Dedifferentiated amniotic fluid mesenchymal stem cell (primary cell): ENCODE measurements at regions not wholly inside any gene's neighbourhood (a gene's known extent, or its start where the extent isn't known, plus 50 kb on each side); places are given as distances from the start of the nearest gene placed in this dataset.

Source experiments
- DNase-seq: peaks from one replicate; pipeline ENCODE4 v3.0.0-alpha.2; 2016; ENCODE audit errors: extremely low spot score

DNA sequence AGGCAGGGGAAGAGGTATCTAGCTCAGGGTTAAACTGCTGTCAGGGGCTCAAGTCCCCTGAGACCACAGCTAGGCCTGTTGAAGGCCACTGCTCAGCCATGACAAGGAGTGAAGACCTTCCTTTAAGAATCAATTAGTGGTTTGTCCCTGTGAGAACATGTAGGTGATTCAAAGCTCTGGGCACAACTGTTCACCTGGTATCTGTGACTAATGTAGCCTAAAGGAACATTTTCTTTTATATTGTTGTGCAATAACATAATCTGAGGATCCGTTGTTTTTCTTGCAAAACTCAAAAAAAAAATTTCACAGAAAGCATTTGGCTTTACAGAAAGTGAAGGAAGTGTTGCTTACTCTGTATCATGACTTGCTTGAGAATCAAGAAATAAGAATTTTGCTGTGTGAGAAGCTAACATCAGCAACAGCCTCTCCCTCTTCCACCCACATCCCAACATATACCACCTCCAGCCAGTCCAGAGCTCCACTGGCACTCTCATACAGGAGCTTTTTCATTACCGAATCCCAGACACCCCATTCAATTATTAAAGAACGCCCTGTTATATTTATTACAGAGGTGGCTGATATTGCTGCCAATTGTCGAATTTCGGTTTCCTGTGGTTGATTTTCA is 807.0 kb downstream of the TLE4 start:
- DNase-seq, result no peak

DNA sequence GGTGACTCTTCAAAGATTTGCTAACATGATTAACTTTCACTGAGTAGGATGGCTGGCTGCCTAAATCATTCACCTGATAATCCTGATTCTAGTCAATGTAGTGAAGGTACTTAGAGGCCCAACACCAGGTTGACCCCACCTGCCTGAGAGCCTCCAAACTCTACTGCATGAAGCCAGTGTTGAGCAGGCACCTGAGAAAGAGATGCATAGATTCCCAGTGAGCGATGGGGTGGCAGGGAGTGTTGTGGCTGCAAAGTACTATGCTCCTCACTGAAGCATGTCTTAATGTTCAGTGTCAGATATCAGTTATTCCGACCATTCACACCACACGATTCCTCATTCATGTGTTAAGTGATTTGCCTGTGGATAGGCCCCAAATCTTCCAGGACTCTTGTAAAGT is 804.4 kb downstream of the TLE4 start:
- DNase-seq, result no peak

DNA sequence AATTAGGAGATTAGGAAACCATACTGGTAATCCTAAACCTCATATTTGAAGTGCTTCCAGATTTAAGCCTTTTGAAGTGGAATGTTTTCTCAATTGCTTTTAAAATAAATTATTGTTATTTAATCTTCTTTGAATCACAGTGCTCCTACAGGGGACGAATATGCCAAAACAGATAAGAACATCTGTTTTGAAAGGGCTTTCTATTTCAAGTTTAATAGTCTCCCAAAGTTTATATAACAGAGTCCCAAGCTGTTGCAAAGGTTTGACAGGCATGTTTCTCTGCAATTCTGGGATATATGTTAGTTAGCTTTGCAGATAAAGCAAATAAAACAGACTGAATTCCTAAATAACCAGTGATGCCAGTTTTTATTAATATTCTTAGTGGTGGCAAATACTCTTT is 803.7 kb downstream of the TLE4 start:
- DNase-seq, result no peak

DNA sequence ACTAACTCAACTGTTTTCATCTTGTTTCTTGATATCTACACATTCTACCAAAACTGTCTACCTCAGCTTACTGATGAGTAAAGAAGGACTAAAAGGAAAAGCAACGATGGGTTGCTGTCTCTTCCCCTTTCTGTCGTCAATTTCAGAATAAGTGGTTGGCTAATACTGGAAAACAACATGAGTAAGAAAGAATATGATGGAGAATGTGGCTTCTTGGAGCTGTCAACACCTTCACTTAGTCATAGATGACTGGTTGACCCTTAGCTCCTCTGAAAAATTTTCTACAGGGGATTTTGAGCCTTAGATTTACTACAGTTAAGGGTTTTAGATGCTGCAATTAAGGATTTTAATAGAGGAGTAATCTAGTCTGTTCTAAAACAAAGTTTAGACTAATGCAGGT is 797.9 kb downstream of the TLE4 start:
- no peak for DNase-seq

DNA sequence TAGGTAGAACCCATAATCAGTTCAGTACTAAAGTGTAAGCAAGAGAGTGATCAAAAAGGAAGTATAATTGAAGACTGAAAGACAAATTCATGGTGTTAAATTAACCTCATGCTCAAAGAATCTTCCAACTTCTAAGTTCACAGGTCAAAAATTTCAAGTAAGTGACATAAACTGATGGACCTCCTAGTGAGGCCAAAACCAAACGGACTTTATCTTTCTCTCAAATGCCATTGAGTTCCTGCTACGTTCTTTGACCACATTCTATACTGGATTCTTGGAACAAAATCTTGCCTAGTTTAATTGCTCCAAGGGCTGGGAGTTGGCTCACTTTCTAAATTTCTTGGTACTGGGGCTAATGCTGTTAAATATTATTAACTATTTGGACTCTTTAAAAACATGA is 794.9 kb downstream of the TLE4 start:
- DNase-seq, result no peak

DNA sequence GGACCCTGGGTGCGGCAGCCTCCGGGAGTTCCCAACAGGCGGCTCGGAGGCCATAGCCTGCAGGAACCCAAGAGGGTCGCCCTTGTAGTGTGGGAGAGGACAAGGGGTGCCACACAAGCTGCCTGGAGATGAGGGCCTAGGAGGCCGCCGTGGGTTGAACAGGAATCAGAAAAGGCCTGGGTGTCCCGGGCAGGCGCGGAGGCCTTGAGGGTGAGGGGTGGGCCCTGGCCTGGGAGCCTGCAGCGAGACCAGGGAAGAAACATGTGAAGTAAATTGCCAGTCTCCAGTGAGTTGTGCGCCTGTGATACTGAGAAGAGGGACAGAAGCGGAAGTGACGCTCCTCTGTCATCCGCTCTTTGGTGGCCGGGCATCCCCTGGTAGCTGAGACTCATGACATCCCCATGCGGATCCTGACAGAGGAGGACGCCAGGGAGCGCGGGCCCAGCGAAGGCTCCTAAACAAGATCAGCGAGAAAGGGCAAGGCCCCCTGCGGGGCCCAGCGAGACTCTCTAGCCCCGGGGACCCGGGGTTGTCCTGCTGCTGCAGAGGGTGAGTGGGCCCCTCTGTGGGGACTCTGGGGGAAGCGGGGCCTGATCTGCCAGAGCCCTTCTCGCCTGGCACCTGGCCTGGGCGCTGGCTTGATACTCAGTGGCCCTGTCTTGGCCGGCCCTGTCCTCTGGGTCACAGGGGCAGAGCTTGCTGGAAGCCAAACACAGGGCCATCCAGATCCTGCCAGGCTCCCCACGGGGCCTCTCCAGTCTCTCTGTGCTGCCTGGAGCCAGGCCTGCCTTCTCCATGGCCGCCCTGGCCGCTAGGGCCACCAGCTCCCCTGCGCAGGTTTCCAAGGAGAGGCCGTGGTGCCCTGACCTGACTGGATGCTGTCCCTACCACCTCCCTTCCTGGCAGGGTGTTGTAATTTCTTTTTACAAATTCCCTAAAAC is 788.4 kb downstream of the TLE4 start:
- no peak for DNase-seq

DNA sequence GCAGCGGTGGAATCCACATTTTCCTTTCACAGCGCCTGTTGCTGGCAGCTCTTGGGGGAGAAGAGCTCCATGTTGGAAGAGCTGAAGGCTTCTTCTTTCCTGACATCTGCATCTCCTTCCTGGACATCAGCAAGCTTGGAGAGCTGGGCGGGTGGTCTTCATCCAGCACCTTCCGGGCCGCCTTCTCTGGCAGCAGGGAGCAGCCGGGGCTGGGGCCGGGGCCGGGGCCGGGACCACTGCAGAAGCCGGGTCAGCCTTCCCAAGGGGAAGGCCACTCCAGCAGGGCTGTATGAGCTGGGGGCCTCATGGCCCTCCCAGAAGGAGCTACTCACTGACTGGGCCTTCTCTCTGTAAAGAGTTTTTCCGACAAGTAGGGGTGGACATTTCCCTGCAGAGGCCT is 787.5 kb downstream of the TLE4 start:
- no peak for DNase-seq

DNA sequence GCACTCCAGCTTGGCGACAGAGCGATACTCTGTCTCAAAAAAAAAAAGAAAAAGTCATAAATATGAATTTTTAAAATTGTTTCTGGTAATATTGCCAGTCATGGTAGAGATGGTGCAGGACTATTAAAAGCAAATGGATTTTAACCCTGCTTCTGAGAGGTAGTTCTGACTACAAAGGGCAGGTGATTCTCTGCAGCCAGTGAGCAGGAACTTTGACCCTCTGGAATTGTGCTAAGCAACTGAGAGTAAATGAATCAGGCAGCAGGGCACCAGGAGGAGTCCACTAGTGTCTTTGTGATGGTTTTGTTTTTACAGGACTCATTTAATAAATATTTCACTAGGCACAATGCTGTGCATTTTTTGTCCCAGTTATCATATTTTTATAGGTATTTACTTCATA is 781.2 kb downstream of the TLE4 start:
- DNase-seq, result no peak

DNA sequence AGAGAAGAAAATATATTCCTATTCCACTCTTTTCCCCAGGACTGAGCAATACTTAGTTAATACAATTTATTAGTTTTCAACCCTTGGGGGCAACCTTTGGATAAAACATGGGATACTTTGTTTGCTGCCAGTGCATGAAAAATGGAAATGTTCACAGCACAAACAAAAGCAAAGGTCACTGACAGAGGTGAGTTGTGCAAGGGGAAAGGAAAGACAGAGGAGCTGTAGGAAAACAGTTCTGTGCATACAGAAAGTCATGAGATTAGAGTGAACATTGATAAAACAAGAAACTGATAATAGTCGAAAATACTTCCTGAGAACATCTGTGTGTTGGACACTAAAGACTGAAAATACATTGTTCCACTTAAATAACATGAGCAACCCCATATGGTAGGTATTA is 779.8 kb downstream of the TLE4 start:
- DNase-seq, result no peak

DNA sequence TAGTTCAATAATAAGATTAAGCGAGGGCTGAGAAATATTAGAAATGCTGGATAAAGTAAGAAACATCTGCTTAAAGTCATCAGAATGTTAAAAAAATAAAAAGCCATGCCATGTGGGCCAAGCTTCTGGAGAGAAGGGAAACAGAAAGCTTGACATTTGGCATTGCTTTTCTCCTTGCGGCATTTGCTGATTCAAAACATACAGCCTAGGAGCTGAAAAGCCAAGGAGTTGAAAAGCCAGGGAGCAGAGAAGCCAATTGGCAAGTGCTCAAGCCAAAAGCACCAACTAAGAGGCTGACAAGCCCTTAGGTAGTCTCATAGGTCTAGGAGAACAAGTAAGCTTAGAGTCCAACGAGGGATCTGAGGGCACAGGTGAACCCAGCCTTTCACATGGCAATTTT is 754.3 kb downstream of the TLE4 start:
- DNase-seq, result no peak

DNA sequence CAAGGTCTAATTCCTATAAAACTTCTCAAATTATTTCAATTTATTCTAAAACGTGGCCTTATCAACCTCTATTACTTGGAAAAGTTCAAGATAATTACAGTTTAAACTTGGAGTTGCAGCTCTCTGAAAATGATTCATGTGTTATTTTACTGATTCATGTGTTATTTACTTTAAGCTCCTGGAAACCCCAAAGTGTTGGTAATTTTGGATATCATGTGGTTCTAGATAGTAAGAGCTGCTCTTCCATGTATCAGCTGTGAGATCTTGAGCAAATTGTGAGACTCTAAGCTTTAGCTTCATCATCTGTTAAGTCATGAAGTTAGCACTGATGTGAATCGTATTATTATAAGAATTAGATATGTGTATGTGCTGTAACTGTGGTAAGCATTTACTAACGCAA is 749.2 kb downstream of the TLE4 start:
- peak; percentile 28 for DNase-seq

DNA sequence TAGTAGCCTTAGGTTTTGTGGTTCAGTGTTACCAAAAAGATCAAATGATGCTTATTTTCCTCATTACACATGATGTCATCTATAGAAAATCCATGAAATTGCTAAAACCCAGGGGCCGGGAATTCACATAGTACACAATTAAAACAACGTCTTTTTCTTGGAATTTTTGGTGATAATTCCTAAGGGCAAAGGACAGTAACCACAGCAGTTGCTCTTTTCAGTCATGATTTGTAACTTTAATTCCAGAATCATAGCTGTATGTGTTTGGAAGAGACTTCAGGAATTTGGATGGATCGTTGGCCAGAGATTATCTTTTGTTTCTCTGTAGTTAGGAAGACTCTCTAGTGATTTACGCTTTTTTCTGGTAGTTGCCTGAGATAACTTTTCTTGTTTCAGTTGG is 748.7 kb downstream of the TLE4 start:
- DNase-seq, result peak; percentile 21

DNA sequence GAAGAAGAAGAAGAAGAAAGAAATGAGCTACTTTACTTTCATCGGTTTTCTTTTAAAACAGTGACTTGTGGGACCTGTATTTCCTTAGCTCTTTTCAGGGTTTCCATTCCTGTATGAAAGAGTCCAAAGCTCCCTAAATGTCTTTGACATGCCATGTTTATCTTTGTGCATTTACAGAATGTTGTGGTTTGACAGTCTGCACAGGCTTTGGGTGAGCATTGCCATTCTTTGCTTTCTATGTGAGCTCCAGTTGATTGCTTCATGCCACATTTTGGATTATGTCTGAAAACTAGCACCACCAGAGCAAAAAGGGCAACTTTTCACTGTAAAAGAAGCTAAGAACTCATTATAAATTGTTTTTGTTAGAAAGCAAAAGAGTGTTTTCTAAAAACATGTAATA is 733.4 kb downstream of the TLE4 start:
- DNase-seq, result no peak

DNA sequence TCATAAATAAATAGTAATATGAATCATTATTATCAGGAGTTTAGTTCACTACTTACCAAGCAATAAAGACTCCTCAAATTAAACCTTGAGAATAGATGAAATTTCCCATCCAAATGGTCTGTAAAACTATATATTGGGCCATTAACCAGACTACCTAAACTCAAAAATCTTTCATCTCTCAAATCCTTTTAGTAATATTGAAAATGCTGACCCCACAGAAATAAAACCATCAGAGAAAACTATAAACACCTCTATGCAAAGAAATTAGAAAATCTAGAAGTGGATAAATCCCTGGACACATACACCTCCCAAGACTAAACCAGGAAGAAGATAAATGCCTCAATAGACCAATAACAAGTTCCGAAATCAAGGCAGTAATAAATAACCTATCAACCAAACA is 723.2 kb downstream of the TLE4 start:
- DNase-seq, result no peak

DNA sequence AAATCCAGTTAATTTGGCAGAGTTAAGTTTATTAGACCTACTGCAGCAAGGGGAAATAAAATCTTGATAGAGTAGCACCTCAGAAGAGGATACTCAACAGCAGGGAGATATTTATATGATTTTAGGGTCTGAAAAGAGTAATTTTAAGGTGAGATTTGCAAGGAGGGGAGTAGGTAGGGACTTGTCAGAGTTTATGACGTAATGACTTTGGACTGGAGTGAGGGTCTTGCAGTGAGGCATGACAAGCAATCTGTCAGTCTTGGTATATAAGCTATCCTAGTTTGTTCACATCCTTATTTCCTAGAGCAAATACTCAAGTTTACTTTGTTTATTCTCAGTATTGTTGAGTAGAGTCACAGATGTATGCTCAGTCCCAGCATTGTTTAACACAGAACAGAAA is 722.6 kb downstream of the TLE4 start:
- no peak for DNase-seq

DNA sequence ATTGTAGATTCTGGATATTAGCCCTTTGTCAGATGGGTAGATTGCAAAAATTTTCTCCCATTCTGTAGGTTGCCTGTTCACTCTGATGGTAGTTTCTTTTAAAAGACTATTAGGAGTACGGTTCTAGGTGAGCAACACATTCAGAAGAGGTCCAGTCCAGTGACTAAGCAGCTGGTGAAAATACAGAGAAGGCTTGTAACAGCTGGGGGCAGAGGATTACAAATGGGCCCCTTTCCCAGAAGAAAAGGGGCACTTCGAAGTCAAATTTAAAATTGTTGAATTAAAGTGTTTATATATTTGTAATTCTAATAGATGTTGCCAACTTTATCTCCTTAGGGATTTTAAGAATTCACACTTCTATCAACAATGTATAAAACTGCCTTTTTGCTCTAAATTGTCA is 720.5 kb downstream of the TLE4 start:
- DNase-seq, result no peak

DNA sequence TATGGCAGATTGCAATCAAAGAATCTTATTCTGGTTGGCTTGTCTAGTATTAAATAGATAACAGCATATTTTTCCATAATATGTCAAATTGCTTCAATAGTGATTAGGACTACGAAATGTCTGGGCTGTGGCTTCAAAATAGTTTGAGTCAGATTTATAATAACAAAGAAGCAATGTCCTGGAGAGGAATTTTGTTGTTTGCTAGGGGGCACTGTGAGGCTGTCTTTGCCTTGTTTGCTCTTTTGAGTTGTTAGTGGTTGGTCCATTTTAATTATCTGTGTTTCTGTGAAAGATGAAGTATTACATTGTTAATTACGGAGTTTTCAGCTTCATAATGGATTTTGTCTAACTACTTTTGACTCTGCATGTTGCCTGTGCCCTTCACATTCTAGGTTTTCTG is 713.6 kb downstream of the TLE4 start:
- peak; percentile 43 for DNase-seq

DNA sequence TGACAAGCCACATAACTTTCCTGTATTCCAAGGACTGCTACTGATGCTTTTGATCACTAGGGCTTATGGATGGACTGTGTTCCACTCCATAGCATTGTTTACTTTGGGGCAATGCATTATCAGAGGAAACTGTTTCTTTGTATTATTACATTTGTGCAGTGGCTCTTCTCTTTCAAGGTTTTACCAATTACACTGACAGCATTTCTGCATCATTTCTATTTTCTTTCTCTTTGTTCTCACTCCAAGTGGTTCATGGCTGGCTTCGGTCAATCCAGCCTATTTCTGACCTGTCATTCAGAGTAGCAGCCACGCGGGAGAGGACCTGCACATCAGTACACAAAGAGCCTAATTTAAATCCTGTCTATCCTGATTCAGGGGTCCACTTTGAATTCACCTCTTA is 711.0 kb downstream of the TLE4 start:
- DNase-seq, result no peak

DNA sequence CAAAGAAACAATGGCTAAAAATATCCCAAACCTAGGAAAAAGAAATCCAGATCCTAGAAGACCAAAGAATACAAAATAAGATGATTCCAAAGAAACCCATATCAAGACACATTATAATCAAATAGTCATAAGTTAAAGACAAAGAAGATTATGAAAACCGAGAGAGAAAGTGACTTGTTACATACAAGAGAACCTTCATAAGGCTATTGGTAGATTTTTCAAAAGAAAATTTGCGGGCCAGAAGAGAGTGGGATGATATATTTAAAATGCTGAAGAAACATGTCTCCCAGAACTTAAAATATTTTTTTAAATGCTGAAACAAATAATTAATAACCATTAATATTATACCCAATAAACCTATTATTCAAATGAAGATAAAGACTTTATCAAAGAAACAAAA is 687.3 kb downstream of the TLE4 start:
- DNase-seq, result no peak

DNA sequence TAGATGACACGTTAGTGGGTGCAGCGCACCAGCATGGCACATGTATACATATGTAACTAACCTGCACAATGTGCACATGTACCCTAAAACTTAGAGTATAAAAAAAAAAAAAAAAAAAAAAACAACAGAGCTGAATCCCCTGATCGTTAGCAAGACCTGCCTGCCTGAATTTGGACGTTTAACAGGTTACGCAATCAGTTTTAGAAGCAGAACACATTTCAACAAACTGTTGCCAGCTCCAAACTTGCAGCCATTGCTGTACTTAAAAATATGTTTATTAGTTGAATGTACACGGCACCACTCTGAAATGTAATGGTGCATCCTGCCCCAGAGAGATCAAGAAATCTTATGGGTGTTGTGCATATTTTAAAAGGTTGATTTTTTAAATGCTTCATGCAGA is 680.0 kb downstream of the TLE4 start:
- no peak for DNase-seq

DNA sequence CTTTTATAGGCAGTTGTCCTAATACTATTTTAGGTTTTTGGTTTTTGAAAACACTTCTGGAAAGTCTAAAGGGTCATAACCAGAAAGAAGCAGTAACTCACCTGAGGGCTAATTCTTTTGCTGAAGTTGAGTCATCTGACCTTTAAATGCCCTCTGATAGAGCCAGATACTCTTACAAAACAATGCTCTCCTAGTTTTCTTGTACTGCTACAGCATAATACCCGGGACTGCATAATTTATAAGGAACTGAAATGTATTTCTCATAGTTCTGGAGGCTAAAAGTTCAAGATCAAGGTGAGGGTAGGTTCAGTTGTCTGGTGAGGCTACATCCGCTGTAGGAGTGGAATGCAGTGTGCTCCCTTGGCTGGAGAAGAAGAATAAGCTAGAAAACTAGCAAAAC is 670.3 kb downstream of the TLE4 start:
- DNase-seq, result no peak

DNA sequence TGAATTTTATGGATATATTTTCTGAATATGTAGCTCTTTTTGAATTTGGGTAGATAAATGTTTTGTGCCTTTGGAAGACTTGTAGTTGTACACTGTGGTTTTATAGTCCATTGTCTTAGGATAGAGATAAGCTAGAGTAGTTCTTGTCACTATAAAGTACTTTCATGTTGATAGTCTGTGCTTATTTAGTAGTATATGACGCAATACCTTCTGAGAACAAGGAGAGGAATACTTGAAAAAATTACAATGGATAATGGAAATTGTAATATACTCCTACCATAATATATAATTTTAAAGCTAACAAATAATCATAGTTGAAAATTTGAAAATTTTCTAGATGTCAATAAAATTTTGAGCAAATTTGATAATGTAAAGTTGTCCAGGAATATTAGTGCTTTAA is 664.0 kb downstream of the TLE4 start:
- no peak for DNase-seq

DNA sequence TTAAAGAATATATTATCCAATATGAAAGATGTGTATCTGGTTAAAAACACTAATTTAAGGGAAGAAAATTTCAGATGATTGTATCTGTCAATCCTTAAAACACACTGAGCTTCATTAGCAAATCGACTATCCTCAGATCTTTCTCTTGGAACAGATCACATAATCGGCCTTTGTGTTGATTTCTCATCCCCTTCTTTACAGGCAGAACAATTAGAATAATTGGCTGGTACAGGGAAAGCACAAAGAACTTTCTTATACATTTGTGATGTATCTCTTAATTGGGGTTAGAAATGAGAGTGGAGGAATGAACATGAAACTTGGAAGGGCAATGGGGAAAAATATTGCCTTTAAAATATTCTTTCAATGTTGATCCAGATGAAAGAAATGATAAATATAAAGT is 662.1 kb downstream of the TLE4 start:
- no peak for DNase-seq
